T-helper 2 cell (primary cell): ENCODE measurements at regions not wholly inside any gene's neighbourhood (a gene's known extent, or its start where the extent isn't known, plus 50 kb on each side); places are given as distances from the start of the nearest gene placed in this dataset.

ENCODE experiments used
- DNase-seq, 5 experiments: peaks; one replicate each; pipeline versions ENCODE4 v3.0.0 to v3.0.0-alpha.2; 2012 to 2022

DNA sequence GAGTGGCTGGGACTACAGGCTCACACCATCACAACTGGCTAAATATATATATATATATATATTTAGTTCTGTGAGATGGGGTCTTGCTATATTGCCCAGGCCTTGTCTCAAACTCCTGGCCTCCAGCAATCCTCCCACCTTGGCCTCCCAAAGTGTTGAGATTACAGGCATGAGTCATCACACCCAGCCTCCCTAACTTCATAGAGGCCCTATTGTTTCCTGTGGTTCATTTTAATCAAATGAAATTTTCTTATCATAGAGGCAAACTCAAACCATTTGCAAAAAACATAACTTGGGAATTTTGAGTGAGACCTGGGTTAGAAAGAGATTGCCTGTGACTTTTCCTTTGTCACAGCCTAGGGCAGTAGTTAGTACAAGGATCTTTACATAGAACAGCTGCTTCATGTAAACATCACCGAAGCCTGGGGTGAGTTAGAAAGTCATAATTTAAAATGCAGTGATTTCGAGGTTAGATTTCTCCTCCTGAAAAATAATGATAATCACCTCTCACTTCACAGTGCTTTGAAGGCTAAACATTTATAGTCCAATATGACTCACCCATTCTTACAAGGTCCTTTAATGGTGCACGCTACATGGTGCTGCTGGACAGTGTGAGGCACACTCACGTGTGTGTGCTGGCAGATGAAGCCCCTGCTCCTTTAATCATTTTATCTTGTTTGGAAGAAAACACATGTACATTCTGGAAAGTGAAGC, 188.9 kb downstream of the RHOU start:
- DNase-seq, result no peak

DNA sequence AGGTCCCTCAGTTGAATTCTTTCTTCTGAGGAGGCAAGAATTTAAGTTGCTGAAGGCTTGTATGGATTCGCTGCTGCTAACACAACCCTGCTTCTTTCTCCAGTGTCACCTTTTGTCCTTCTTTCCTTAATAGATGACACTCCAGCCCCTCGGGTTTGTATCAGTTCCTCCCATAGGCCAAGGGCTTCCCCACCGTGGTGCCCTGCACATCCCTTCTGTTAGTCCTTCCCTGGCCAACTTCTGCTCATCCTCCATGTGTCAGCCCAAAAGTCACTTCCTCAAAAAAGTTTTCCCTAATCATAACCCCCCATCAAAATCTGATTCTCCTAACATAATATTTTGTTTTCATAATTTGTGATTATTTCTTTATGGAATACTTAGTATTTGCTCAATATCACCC, 190.4 kb downstream of the RHOU start:
- DNase-seq, result no peak

DNA sequence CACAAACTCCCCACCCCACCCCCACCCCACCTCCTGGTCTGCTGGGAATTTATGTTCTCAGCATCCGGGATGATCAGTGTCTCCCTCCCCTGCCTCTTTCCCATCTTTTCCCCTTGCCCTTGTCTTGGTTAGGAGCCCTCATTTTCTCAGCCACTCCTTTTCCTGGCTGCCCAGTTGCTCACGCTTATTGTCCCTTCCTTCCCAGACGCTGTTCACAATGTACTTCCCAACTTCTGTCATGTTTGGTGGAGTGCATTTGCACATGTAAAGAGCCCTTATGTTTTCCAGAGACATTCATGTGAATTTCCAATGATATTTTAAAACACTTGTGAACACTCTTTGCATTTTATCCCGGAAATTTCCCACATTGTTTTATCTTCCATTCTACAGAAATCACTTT, 192.1 kb downstream of the RHOU start:
- no peak for DNase-seq

DNA sequence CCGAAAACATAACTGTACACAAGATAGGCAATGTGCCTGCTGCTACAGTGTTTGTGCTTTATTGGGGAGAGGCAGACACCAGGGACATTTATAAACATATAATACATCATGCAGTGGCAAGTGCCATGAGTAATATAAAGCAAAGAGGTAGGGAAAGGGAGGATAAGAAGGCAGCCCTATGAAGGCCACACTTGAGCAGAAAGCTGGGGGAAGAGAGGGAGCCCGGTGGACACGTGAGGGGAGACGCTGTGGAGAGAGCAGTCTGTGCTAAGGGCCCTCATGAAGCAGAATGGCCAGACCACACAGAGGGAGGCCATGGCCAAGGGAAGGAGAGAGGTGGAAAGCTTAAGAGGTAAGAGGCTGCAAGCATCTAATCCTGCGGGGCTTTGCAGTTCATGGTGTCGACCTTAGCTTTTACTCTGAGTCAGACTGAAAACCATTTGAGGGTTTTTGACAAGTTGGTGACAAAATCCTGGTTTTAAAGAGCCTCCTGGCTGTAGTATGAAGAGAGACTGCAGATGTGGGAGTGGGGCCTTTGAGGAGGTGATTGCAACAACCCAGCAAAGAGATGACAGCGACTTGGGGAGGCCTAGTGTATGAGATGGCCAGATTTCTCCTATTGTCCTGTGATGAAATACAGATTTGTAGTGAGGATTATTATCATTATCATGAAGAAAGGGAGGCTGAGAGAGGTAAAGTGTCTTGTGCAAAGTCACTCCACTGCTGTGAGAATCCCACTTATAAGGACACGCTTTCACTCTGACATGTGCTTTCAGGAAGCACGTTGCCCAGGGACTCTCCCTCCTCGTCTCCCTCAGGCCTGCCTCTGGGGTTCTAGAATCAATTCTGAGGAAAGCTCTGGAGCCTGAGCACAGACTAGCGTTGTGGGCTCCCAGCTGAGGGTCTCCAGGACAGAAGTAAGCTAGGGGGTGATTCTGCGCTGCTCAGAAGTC, 192.9 kb downstream of the RHOU start:
- peak in 1 of 5 experiments; percentile 88 for DNase-seq

DNA sequence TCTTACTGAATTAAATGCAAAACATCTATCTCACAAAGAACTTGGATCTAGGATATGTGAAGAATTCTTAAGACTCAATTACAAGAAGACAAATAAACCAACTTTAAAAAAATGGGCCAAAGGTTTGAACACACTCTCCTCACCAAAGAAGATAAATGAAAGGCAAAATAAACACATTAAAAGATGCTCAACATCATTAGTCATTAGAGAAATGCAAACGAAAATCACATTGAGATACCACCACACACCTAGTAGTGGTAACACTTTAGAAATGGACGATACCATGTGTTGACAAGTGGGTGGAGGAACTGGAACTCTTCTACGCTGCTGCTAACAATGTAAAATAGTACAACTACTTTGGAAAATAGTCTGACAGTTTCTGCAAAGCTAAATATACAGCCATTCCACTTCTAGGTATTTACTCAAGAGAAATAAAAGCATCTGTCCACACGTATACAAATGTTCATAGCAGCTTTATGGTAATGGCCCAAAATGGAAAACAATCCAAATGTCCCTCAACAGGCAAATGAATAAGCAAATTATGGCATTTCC, 194.3 kb downstream of the RHOU start:
- DNase-seq, result no peak

DNA sequence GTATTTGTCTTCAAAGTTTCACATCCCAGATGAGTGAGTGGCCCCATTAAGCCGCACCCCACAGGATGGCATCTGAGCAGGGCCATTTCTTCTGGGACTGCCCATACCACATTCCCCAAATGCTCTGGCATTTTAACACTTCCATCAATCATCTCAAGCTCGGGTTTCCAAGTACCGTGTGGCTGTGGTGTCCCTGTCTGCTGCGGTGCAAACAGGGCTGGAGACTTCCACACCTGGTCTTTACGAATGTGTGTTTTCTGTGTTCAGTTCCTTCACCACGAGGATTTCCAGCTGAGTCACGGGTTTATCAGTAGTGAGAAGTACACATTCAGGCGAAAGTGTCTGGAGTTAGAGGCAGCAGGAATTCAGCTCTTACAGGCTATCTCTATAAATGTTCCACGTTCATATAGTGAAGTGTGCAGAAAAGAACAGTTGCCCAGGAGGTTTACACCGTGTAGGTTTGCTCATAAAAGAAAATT, 195.2 kb downstream of the RHOU start:
- DNase-seq, result no peak

DNA sequence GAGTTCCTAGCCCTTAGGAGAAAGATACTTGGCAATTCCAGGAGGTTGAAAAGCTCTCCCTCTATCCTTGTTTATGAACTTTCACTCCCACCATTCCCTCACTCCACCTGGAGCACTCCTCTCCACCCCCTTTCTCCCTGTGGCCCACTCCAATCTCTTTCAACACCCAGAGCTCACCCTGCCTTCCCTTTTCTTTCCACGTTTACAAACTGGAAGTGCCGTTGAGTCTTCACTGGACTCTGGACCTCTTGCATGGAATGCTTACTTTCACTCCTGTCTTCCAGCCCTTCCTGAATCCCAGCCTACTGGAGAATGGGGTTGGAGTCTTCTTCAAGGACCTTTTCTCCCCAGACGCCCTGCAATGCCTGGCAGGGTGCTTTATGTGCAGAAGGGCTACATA, 198.5 kb downstream of the RHOU start:
- DNase-seq, result no peak

DNA sequence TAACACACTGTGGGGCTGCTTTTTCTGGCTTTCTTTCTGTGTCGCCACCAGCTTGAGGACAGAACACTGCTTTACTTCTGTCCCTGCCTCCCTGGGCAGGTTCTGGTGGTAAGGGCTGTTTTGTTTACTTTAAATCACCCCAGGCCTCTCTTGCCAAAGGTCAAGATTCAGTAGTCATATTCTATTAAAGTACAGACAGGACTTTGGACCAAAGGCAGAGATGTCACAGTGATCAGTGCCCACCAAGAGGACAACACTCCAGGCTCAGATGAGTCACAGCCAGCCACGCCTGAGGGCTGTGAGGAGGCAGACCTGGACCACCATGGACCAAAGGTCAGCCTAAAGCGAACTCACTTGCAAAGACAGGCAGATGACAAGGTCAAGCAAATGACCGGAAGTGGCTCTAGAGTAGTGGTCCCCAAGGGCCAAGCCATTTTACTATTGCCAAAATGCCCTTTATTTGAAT, 200.0 kb downstream of the RHOU start:
- DNase-seq, result no peak

DNA sequence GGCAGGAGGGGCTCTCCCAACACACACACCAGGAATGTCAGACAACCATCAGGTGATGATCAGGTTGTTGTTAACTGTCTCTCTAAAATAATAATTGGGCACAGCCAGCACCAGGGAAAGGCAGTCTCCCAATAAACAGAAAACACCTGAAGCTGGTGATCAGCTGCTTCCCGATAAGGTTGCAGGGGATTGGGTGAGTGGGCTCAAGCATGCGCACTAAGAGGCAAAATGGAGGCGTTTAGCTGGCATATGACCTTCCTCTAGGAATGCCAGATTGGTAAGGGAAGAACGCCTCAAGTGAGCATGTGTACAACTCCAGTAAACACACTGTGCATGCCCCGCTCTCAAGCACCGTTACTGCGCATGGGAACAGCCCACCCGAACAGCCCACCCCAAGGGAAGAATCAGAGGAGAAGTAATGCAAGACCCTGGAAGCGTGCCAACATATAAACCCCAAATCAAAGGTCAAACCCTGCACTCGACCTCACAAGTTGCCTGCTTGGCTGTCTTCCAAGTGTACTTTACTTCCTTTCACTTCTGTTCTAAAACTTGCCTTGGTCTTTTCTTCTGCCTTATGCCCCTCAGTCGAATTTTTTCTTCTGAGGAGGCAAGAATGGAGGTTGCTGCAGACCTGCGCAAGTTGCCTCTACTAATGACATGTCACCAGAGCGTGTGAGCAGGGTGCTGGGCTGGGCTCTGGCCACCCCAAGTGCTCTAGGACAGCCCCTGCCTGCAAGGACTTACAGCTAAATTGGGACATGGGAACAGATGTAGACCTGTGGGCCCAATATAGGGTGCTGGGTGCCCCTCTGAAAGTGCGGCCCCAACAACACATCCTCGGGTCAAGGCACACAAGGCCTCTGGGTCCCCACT, 200.8 kb downstream of the RHOU start:
- DNase-seq, result no peak

DNA sequence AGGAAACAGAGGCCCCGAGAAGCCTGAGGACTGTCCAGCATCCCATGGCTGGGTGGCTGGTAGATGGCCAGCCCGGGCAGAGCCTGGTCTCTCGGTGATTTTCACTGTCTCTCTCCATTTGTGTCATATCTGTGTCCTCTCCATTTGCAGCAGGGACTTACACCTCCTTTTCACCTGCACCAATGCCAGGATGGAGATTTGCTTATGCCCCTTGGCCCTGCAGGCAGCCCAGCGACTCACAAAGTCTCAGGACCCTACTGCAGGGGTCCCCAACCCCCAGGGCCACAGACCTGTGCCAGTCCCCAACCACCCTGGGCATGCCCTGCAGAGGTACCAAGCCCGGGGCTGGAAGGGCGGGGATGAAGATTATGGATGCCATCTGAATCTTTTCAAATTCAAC, 201.6 kb downstream of the RHOU start:
- DNase-seq, result no peak

DNA sequence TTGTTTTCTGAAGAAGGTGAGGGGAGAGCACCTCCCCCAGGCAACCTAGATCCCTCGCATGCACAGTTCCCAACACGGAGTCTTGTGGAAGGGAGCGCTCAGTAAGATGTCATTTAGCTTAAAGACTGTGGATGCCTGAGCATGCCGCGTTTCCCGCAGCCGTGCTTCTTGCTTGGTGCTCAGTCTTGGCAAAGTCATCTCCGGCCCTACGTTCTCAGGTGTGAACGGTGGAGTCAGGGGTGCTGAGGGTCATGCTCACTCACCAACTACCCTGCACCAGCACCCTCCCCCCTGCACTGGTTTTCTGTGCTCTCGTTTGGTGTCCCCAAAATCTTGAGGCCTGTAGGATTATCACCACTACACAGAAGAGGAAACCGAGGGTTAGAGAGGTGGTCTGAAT, 202.1 kb downstream of the RHOU start:
- no peak for DNase-seq

DNA sequence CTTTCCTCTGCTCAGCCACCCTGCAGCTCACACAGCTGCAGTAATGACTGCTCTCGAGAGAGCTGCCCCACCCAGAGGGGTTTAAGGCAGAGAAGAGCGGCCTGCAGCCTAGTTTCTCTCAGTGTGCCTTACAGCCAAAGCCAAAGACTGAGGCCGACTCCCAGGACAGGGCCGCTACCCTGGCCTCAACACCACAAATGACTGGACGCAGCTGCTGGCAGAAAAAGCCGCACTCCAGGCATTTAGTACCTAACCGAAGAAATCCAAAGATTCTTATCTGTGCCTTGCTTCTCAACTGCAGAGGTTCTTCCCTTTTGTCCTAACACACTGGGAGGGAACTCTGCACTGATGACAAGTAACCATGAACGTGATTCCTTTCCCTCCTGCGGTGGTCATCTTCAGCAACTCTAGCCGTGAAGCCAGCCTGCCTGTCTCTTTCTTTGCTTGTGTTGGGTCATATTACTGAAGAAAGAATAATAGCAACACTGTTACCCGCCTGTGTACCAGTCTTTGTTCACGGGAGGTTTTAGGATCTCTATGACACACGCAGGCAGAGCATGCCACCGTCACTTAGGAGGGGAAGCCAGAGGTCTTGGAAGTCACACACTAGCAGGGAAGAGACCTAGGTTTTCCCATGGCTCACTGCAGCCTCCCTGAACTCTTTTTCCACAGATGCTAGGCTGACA, 202.7 kb downstream of the RHOU start:
- DNase-seq, result no peak

DNA sequence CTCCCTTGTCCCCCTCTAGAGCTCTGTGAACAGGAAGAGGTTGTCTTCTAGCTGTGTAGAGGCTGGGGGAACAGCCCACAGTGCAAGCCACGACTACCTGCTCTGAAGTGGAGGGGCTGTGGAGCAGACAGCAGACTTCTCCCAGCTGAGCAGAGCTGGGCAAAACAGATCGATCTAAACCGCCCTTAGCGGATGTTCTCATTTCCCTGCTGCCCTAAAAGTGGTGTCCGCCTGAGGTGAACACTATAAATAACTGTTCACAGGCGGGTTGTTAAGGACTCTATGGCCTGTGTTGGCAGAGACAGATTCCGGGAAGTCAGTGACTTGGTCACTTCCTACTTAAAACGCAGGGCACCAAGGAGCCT, 203.2 kb downstream of the RHOU start:
- DNase-seq, result peak in 1 of 5 experiments; percentile 9

DNA sequence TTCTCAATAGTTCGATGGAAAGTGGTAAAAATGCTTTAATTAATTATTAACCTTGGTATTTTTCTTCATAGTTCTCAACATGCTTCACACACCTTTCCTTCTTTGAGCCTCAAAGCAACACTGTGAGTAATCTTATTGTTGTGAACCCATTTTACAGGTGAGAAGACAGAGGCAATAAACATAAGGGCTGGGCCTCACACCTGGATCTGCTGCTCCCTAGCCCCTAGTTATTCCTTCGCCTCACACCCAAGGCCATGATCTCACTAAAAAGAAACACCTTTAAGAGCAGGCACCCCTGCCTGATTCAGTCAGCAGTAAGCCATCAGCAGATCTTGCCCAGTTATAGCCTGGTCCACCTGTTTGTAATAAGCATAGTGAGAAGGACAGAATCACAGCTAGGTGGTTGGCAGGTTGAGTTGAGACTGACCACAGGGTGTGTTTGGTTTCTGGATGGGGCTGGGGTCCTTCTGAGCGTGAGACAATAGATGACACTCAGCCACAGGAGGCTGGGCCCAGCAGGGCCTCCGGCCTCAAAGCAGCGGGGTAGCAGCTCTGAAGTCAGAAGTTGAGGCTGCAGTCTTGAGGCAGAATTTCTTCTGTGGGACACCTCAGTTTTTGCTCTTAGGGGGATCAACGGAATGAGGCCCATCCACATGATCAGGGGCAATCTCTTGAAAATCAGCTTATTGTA, 203.9 kb downstream of the RHOU start:
- no peak for DNase-seq

DNA sequence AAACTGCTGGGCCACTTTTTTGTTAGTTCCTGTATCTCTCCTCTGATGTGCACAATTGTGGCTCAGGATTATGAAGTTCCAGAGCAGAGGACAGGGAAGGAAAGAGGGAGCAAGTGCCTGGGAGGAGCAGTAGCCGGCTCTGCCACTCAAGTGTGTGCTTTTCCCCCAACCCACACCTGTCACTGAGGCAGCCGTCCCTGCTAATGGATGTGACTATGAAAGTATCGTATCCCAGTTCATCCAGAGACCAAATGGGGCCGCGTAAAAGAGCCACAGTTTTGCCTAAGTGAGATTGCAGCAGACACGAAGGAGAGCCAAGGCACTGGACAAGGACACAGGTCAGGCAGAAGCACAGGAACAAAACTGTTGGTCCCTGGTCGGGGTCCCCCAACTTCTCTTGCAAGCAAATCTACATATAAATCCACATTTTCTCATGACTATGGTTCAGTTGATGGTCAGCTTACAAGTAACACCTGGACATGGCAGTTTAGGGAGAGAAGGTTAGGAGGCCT, 204.7 kb downstream of the RHOU start:
- no peak for DNase-seq

DNA sequence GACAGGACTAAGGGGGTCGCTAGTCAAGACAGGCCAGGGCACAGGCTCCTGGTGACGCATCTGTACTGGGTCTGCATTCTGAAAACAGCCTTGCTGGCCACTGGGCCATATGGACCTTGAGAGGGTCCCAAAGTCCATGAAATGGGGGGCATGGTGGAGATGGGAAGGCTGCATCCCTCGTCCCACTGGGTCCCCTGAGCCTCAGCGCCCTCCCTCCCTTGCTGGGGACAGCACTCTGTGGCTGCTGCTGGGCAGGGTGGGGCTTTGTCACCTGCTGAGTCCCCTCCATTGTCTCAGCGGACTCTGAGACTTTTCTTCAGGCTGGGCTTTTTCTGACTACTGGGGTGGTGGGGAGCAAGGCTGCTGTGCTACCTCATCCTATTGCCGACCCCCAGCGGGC, 205.2 kb downstream of the RHOU start:
- DNase-seq, result no peak

DNA sequence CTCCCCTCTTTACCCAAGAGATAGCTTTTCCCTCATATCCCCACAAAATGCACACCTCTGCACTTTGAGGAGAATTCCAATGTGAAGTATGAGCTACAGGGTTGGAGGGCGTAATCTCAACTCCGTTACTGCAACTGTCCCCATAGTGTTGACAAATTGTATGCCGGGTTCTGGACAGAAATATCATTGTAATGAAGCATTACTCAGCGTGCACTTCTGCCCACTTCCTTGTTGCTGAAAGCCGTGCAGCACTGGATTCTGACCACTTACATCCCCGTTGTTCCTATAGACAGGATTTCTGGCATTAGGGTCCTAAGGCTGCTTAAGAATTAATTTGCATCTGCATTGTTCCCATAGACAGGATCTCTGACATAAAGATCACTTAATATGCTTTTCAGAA, 205.6 kb downstream of the RHOU start:
- DNase-seq, result no peak

DNA sequence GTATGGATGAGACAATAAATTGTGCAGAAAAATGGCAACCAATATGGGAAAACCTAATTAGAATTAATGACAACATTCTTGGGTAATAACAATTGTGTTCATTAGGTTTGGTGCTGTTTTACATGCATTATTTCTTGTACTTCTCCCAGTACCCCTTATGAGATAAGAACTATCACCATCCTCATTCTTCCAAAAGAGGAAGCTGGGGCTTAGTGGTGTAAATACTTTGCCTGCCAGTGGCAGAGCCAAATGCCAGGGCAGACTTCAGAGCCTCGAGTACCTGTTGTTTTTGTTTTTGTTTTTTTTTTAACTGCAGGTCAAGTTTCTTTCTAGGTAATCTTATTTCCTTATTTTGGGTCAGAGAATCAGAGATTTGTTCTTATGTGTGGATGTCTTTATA, 206.4 kb downstream of the RHOU start:
- DNase-seq, result no peak

DNA sequence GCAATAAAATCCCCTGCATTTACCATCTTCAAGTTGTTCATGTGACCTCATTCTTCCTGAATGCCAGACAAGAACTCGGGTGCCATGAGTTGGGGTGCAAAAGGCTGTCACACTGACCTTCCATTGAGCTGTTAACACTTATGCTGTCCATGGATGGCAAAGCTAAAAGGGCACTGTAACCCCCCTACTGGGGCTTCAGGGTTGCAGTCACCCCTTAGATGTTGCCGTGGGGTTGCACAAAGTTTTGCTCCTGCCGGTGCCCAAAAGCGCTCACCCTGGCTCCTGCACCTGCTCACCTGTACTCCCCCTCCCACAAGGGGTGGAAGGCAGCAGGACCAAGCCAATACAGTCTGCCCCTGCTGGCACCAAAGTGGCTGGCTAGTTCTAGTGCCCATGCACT, 208.2 kb downstream of the RHOU start:
- no peak for DNase-seq

DNA sequence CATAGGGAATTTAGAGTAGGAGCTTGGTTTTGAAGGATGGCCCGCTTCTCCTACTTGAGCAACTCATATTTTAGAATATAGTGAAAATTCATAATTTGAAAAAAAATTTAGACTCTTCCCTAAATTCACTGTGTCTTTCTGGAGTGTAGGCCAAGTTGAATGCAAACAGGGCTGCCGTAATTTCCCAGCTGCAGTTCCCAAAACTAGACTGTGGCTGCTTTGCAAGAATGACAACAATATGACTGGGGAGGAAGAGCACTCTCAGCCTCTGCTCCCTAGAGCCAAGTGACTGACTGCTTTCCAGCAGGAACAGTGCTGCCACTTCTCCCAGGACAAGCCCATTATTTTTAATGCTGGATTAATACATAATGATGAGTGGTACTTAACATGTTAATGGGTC, 209.0 kb downstream of the RHOU start:
- no peak for DNase-seq

DNA sequence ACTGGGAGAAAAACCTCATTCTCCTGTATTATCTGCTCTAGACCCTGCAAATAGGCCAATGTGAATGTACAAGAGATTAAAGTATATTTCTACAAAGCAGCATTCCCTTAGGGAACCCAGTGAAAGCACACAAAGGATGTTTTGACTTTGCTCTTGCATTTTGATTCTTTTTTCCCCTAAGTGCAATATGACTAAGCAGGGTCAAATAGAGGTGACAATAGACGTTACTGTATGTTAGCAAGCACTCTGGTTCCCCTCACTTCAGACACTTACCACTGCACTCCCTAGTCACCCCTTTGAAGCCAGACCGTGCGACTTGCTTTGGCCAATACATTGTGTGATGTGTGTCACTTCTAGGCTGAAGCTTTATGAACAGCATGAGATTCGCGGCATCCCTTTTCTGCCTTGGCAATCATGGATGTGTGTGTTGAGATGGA, 209.7 kb downstream of the RHOU start:
- peak in 1 of 5 experiments; percentile 50 for DNase-seq
